ENCODE measurements at regions not wholly inside any gene's neighbourhood (a gene's known extent, or its start where the extent isn't known, plus 50 kb on each side); places are given as distances from the start of the nearest gene placed in this dataset.

DNA sequence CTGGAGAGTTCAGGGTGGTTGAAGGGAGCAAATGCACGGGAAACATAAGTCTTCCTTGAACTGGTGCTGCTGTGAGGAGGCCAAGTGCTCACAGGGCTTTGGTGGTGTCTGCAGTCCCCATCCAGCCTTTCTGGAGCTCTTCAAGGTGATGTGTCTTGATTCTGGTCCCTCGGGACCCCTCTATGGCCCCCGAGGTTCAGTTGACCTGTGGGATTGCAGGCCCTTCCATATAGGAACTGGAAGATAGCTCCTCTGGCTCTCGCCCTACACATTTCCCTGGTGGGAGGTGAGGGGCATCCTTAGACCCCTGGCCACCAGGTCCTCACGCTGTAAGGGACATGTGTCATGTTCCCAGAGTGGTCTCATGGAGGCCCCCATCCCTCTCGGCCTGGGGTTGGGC lies 191.8 kb downstream of the GADD45G start:
- TF ChIP-seq, protein P1, sequence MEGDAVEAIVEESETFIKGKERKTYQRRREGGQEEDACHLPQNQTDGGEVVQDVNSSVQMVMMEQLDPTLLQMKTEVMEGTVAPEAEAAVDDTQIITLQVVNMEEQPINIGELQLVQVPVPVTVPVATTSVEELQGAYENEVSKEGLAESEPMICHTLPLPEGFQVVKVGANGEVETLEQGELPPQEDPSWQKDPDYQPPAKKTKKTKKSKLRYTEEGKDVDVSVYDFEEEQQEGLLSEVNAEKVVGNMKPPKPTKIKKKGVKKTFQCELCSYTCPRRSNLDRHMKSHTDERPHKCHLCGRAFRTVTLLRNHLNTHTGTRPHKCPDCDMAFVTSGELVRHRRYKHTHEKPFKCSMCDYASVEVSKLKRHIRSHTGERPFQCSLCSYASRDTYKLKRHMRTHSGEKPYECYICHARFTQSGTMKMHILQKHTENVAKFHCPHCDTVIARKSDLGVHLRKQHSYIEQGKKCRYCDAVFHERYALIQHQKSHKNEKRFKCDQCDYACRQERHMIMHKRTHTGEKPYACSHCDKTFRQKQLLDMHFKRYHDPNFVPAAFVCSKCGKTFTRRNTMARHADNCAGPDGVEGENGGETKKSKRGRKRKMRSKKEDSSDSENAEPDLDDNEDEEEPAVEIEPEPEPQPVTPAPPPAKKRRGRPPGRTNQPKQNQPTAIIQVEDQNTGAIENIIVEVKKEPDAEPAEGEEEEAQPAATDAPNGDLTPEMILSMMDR (IDR thresholded peaks at IDR 0.05) = no peak
- no peak for TF ChIP-seq POLR2A (IDR thresholded peaks at IDR 0.05)

Measured in testis (tissue), 2 donors.